Kidney (tissue), 13 donors: ENCODE measurements at regions not wholly inside any gene's neighbourhood (a gene's known extent, or its start where the extent isn't known, plus 50 kb on each side); places are given as distances from the start of the nearest gene placed in this dataset.

Source experiments
- DNase-seq, 5 donors: peaks; one replicate each; pipeline ENCODE4 v3.0.0-alpha.2; 2013 to 2020
- FAIRE-seq: peaks from 2 replicates; lab custom pipeline; 2012; peaks lifted over from hg19 to GRCh38; lab: Jason Lieb, UNC
- H3K27ac ChIP-seq, 2 donors: one replicate each; pipeline ENCODE4 v1.7.0; 2013; ENCODE audit warnings: low read depth in 2 of 2, low read length in 2 of 2, inconsistent platforms in 1 of 2
- H3K27me3 ChIP-seq: one replicate; pipeline ENCODE4 v1.7.1; 2013; ENCODE audit warnings: low read length, inconsistent platforms; ENCODE audit not compliant: control insufficient read depth, insufficient read depth
- H3K36me3 ChIP-seq, 3 donors: one replicate each; pipeline versions ENCODE4 v1.7.0 to v1.7.1; 2013; ENCODE audit warnings: low read length in 3 of 3, control low read depth in 1 of 3, inconsistent platforms in 1 of 3; ENCODE audit not compliant: insufficient read depth in 3 of 3, control insufficient read depth in 2 of 3
- H3K4me1 ChIP-seq, 3 donors: one replicate each; pipeline versions ENCODE4 v1.7.0 to v1.7.1; 2013; ENCODE audit warnings: low read length in 3 of 3, inconsistent platforms in 1 of 3, low read depth in 1 of 3; ENCODE audit not compliant: control insufficient read depth in 2 of 3, insufficient read depth in 2 of 3
- H3K4me3 ChIP-seq, 3 donors: one replicate each; pipeline versions ENCODE4 v1.7.0 to v1.8.1; 2013; ENCODE audit warnings: low read length in 3 of 3, control low read depth in 1 of 3, inconsistent platforms in 1 of 3
- H3K9ac ChIP-seq, 3 donors: one replicate each; pipeline versions ENCODE4 v1.7.0 to v1.7.1; 2013; ENCODE audit warnings: low read length in 3 of 3, control low read depth in 1 of 3, inconsistent platforms in 1 of 3
- H3K9me3 ChIP-seq, 3 donors: one replicate each; pipeline versions ENCODE4 v1.7.0 to v1.7.1; 2013; ENCODE audit warnings: low read length in 3 of 3, control low read depth in 1 of 3, inconsistent platforms in 1 of 3; ENCODE audit not compliant: control insufficient read depth in 2 of 3, insufficient read depth in 1 of 3
- intact Hi-C: fragments of 100-400 bp; cut with DNase I; formaldehyde crosslinking; loops from one replicate; pipeline ENCODE4 v1.11.1; 2022
- TF ChIP-seq, protein P1 (sequence below): IDR thresholded peaks from 3 replicates; pipeline ENCODE4 v1.5.1; 2012; ENCODE audit warnings: mild to moderate bottlenecking, moderate library complexity, borderline replicate concordance; ENCODE audit not compliant: insufficient read depth; ENCODE audit errors: extremely low read depth
- donor health status: control.
- donor health status: control.
- donor health status: control.
- donor health status: control.
- donor health status: control.
- donor health status: DM: yes; HTN: yes; CAD: no.
- donor health status: Normal renal cell carcinoma (clear cell type).

- Histone ChIP-seq H3K9me3 (no peaks in the 10 kb centered on the region), H3K27me3 (no peaks in the 10 kb centered on the region), H3K4me1 (no peaks in the 10 kb centered on the region), H3K4me3 (no peak overlapping the region), H3K27ac (no peak overlapping the region), H3K36me3 (no peaks in the 10 kb centered on the region), H3K9ac (no peak overlapping the region)
- TF ChIP-seq, protein P1, sequence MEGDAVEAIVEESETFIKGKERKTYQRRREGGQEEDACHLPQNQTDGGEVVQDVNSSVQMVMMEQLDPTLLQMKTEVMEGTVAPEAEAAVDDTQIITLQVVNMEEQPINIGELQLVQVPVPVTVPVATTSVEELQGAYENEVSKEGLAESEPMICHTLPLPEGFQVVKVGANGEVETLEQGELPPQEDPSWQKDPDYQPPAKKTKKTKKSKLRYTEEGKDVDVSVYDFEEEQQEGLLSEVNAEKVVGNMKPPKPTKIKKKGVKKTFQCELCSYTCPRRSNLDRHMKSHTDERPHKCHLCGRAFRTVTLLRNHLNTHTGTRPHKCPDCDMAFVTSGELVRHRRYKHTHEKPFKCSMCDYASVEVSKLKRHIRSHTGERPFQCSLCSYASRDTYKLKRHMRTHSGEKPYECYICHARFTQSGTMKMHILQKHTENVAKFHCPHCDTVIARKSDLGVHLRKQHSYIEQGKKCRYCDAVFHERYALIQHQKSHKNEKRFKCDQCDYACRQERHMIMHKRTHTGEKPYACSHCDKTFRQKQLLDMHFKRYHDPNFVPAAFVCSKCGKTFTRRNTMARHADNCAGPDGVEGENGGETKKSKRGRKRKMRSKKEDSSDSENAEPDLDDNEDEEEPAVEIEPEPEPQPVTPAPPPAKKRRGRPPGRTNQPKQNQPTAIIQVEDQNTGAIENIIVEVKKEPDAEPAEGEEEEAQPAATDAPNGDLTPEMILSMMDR, result no peak
- intact Hi-C loops, result no loop called here
- no peak for FAIRE-seq
- DNase-seq, result no peak
These were observed 251.8 kb upstream of the FGGY start for GRCh38 chr1:59045137-59045536.

DNA sequence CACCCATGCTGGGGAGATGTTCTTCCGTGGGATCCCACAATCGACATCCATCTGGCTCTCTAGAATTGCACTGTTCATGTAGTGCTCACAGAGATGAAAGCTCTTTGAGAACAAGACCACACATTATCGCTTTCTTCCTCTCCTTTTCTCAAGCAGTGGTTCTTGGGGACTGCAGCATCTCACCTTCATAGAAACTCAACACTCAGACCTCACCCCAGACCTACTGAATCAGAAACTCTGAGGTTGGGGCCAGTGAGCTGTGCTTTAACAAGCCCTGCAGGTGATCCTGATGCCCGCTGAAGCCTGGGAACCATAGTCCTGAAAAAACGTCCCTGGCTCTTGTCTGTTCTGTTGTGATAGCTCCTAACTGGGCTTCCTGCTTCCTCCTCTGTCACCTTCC lies 251.3 kb upstream of the FGGY start:
- no peak for FAIRE-seq

GRCh38 chr1:59046134-59046533 lies 250.8 kb upstream of the FGGY start:
- Histone ChIP-seq H3K27me3 (no peaks in the 10 kb centered on the region), H3K9me3 (no peaks in the 10 kb centered on the region), H3K36me3 (no peaks in the 10 kb centered on the region), H3K4me3 (no peak overlapping the region), H3K4me1 (no peaks in the 10 kb centered on the region), H3K9ac (no peak overlapping the region), H3K27ac (no peak overlapping the region)
- FAIRE-seq (no peak), DNase-seq (no peak)
- TF ChIP-seq, protein P1, result no peak
- intact Hi-C loops, result no loop called here

More for the DNA sequence above, 251.3 kb upstream of the FGGY start:
- Histone ChIP-seq H3K9ac (no peak overlapping the region), H3K27me3 (no peaks in the 10 kb centered on the region), H3K4me3 (no peak overlapping the region), H3K4me1 (no peaks in the 10 kb centered on the region), H3K36me3 (no peaks in the 10 kb centered on the region), H3K9me3 (no peaks in the 10 kb centered on the region), H3K27ac (no peak overlapping the region)
- TF ChIP-seq, protein P1, result no peak
- no peak for DNase-seq
- intact Hi-C loops, result no loop called here

- H3K27me3 ChIP-seq, result no peaks in the 10 kb centered on the region
- no peak overlapping the region for H3K27ac ChIP-seq
- H3K9ac ChIP-seq, result no peak overlapping the region
- TF ChIP-seq, protein P1, result no peak
- no peaks in the 10 kb centered on the region for H3K9me3 ChIP-seq
- intact Hi-C loops, result no loop called here
- H3K4me3 ChIP-seq, result no peak overlapping the region
- DNase-seq (no peak), FAIRE-seq (no peak)
- no peaks in the 10 kb centered on the region for H3K36me3 ChIP-seq
- H3K4me1 ChIP-seq, result no peaks in the 10 kb centered on the region
These were observed 250.2 kb upstream of the FGGY start for GRCh38 chr1:59046730-59047157.
